ENCODE measurements at regions not wholly inside any gene's neighbourhood (a gene's known extent, or its start where the extent isn't known, plus 50 kb on each side); places are given as distances from the start of the nearest gene placed in this dataset.

GRCh38 chr6:4264081-4264480, 128.7 kb upstream of the ECI2 start:
- Mint-ChIP-seq H3K4me1 (ENCODE audit: unreplicated experiment) (peaks cover 33% of the 10 kb centered on the region), H3K9me3 (ENCODE audit: unreplicated experiment) (no peaks in the 10 kb centered on the region), H3K27me3 (ENCODE audit: unreplicated experiment) (peaks cover 4% of the 10 kb centered on the region), H3K36me3 (ENCODE audit: low read depth, unreplicated experiment) (peaks cover 11% of the 10 kb centered on the region), H3K4me3 (ENCODE audit: unreplicated experiment) (no peak overlapping the region), H3K27ac (ENCODE audit: unreplicated experiment) (no peak overlapping the region)
- TF ChIP-seq CTCF (IDR thresholded peaks at IDR 0.05; ENCODE audit: unreplicated experiment) = no peak
- DNase-seq (ENCODE audit: low spot score) = no peak

DNA sequence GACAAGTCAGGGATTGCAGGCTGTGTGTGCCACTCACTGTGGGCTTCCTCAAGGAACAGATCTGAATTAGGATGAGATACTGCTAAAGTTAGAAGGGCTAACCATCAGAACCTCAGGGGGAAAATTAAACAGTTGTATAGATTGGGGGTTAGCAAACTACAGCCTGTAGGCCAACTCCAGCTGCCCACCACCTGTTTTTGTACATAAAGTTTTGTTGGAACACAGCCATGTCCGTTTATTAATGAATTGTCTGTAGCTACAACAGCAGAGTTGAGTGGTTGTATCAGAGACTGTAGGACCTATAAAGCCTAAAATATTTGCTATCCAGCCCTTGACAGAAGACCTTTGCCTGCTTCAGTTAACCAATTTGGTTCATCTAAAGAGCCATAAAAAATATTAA, 127.2 kb upstream of the ECI2 start:
- Mint-ChIP-seq H3K4me1 (ENCODE audit: unreplicated experiment) (peaks cover 47% of the 10 kb centered on the region), H3K4me3 (ENCODE audit: unreplicated experiment) (no peak overlapping the region), H3K9me3 (ENCODE audit: unreplicated experiment) (no peaks in the 10 kb centered on the region), H3K27ac (ENCODE audit: unreplicated experiment) (no peak overlapping the region), H3K36me3 (ENCODE audit: low read depth, unreplicated experiment) (peaks cover 3% of the 10 kb centered on the region), H3K27me3 (ENCODE audit: unreplicated experiment) (peaks cover 8% of the 10 kb centered on the region)
- no peak for TF ChIP-seq CTCF (IDR thresholded peaks at IDR 0.05; ENCODE audit: unreplicated experiment)
- no peak for DNase-seq (ENCODE audit: low spot score)

GRCh38 chr6:4259391-4259790, 124.0 kb upstream of the ECI2 start:
- Mint-ChIP-seq H3K27ac (ENCODE audit: unreplicated experiment) (no peak overlapping the region), H3K27me3 (ENCODE audit: unreplicated experiment) (peaks cover 6% of the 10 kb centered on the region), H3K4me3 (ENCODE audit: unreplicated experiment) (no peak overlapping the region), H3K4me1 (ENCODE audit: unreplicated experiment) (peaks cover 58% of the 10 kb centered on the region), H3K9me3 (ENCODE audit: unreplicated experiment) (no peaks in the 10 kb centered on the region), H3K36me3 (ENCODE audit: low read depth, unreplicated experiment) (peaks cover under 1% of the 10 kb centered on the region)
- no peak for TF ChIP-seq CTCF (IDR thresholded peaks at IDR 0.05; ENCODE audit: unreplicated experiment)
- no peak for DNase-seq (ENCODE audit: low spot score)

- H3K27ac Mint-ChIP-seq (ENCODE audit: unreplicated experiment) = peak overlapping the region; percentile 14
- H3K4me3 Mint-ChIP-seq (ENCODE audit: unreplicated experiment) = no peak overlapping the region
- H3K4me1 Mint-ChIP-seq (ENCODE audit: unreplicated experiment) = peaks cover 64% of the 10 kb centered on the region
- peaks cover 4% of the 10 kb centered on the region for H3K36me3 Mint-ChIP-seq (ENCODE audit: low read depth, unreplicated experiment)
- no peak for DNase-seq (ENCODE audit: low spot score)
- H3K27me3 Mint-ChIP-seq (ENCODE audit: unreplicated experiment) = peaks cover 6% of the 10 kb centered on the region
- no peak for TF ChIP-seq CTCF (IDR thresholded peaks at IDR 0.05; ENCODE audit: unreplicated experiment)
- no peaks in the 10 kb centered on the region for H3K9me3 Mint-ChIP-seq (ENCODE audit: unreplicated experiment)
Observed at GRCh38 chr6:4258733-4259132, 123.4 kb upstream of the ECI2 start.

DNA sequence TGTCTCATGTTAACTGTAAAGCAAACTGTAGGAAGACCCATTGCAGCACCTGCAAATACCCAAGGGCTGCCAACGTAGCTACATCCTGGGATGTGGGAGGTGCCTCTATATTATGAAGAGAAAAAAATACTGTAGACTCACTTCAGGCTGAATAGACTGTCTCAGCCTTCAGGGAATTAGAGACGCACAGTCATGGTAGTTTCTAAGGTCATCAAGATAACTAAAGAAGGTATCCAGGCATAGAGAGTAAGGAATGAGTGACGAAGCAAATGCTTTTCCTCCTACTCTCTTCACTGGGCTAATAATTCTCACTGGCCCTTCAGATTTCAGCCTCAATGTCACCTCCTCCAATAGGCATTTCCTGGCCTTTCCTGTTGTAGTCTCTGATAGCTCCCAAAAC, 121.6 kb upstream of the ECI2 start:
- no peak overlapping the region for H3K4me3 Mint-ChIP-seq (ENCODE audit: unreplicated experiment)
- H3K4me1 Mint-ChIP-seq (ENCODE audit: unreplicated experiment) = peaks cover 69% of the 10 kb centered on the region
- H3K27me3 Mint-ChIP-seq (ENCODE audit: unreplicated experiment) = peaks cover 6% of the 10 kb centered on the region
- no peak overlapping the region for H3K27ac Mint-ChIP-seq (ENCODE audit: unreplicated experiment)
- TF ChIP-seq CTCF (IDR thresholded peaks at IDR 0.05; ENCODE audit: unreplicated experiment) = no peak
- no peaks in the 10 kb centered on the region for H3K9me3 Mint-ChIP-seq (ENCODE audit: unreplicated experiment)
- peaks cover 4% of the 10 kb centered on the region for H3K36me3 Mint-ChIP-seq (ENCODE audit: low read depth, unreplicated experiment)
- no peak for DNase-seq (ENCODE audit: low spot score)

Measured in endothelial cell (in vitro differentiated cells).